Glutamatergic neuron (in vitro differentiated cells): ENCODE measurements at regions not wholly inside any gene's neighbourhood (a gene's known extent, or its start where the extent isn't known, plus 50 kb on each side); places are given as distances from the start of the nearest gene placed in this dataset.

ENCODE experiments used
- DNase-seq: peaks from one replicate; pipeline ENCODE4 v3.0.0; 2022
- H3K27ac Mint-ChIP-seq: one replicate; pipeline ENCODE4 v1.8.0; 2020; ENCODE audit warnings: mild to moderate bottlenecking, mixed read lengths, inconsistent platforms; ENCODE audit not compliant: unreplicated experiment
- H3K27me3 Mint-ChIP-seq: one replicate; pipeline ENCODE4 v1.8.0; 2020; ENCODE audit warnings: mild to moderate bottlenecking, moderate library complexity, mixed read lengths, inconsistent platforms; ENCODE audit not compliant: unreplicated experiment
- H3K36me3 Mint-ChIP-seq: one replicate; pipeline ENCODE4 v1.8.0; 2020; ENCODE audit warnings: mild to moderate bottlenecking, mixed read lengths, inconsistent platforms; ENCODE audit not compliant: unreplicated experiment
- H3K4me1 Mint-ChIP-seq: one replicate; pipeline ENCODE4 v1.8.0; 2020; ENCODE audit warnings: mild to moderate bottlenecking, low read depth, mixed read lengths, inconsistent platforms; ENCODE audit not compliant: unreplicated experiment
- H3K4me3 Mint-ChIP-seq: one replicate; pipeline ENCODE4 v1.8.0; 2020; ENCODE audit warnings: mild to moderate bottlenecking, mixed read lengths, inconsistent platforms; ENCODE audit not compliant: unreplicated experiment
- H3K9me3 Mint-ChIP-seq: one replicate; pipeline ENCODE4 v1.8.0; 2020; ENCODE audit warnings: mild to moderate bottlenecking, moderate library complexity, mixed read lengths, inconsistent platforms; ENCODE audit not compliant: unreplicated experiment
- CTCF ChIP-seq: fragments of 200-600 bp; sonication (generic); IDR thresholded peaks from one replicate; pipeline ENCODE4 v1.5.0; 2021; ENCODE audit not compliant: partially characterized antibody, unreplicated experiment

GRCh38 chr13:65912516-65912915 is 1317.6 kb downstream of the PCDH9 start:
- H3K36me3 Mint-ChIP-seq: peaks cover 6% of the 10 kb centered on the region
- DNase-seq: no peak
- TF ChIP-seq CTCF: no peak
- no peaks in the 10 kb centered on the region for H3K4me1 Mint-ChIP-seq
- H3K27me3 Mint-ChIP-seq: no peaks in the 10 kb centered on the region
- H3K9me3 Mint-ChIP-seq: peaks cover 2% of the 10 kb centered on the region
- no peak overlapping the region for H3K4me3 Mint-ChIP-seq
- H3K27ac Mint-ChIP-seq: no peak overlapping the region

- H3K9me3 Mint-ChIP-seq: peaks cover 2% of the 10 kb centered on the region
- H3K27me3 Mint-ChIP-seq: no peaks in the 10 kb centered on the region
- no peak for DNase-seq
- no peak for TF ChIP-seq CTCF
- no peak overlapping the region for H3K4me3 Mint-ChIP-seq
- peaks cover 6% of the 10 kb centered on the region for H3K36me3 Mint-ChIP-seq
- H3K4me1 Mint-ChIP-seq: no peaks in the 10 kb centered on the region
- H3K27ac Mint-ChIP-seq: no peak overlapping the region
Measured at GRCh38 chr13:65911546-65912193, 1318.5 kb downstream of the PCDH9 start.

- no peak for DNase-seq
- Mint-ChIP-seq H3K36me3 (peaks cover 12% of the 10 kb centered on the region), H3K27ac (no peak overlapping the region), H3K27me3 (no peaks in the 10 kb centered on the region), H3K4me1 (no peaks in the 10 kb centered on the region), H3K9me3 (peaks cover 2% of the 10 kb centered on the region), H3K4me3 (no peak overlapping the region)
- TF ChIP-seq CTCF: no peak
Measured at GRCh38 chr13:65909501-65909900, 1320.6 kb downstream of the PCDH9 start.

GRCh38 chr13:65907666-65908525 is 1322.2 kb downstream of the PCDH9 start:
- Mint-ChIP-seq H3K36me3 (peaks cover 12% of the 10 kb centered on the region), H3K9me3 (peaks cover 2% of the 10 kb centered on the region), H3K4me3 (no peak overlapping the region), H3K4me1 (no peaks in the 10 kb centered on the region), H3K27me3 (no peaks in the 10 kb centered on the region), H3K27ac (no peak overlapping the region)
- DNase-seq: no peak
- no peak for TF ChIP-seq CTCF

- no peak overlapping the region for H3K4me3 Mint-ChIP-seq
- H3K36me3 Mint-ChIP-seq: peaks cover 10% of the 10 kb centered on the region
- peaks cover 4% of the 10 kb centered on the region for H3K9me3 Mint-ChIP-seq
- DNase-seq: no peak
- no peak overlapping the region for H3K27ac Mint-ChIP-seq
- H3K4me1 Mint-ChIP-seq: no peaks in the 10 kb centered on the region
- H3K27me3 Mint-ChIP-seq: peaks cover 2% of the 10 kb centered on the region
- no peak for TF ChIP-seq CTCF
Measured at GRCh38 chr13:65901723-65902122, 1328.4 kb downstream of the PCDH9 start.
